Effector CD8-positive, alpha-beta T cell (primary cell): ENCODE measurements at regions not wholly inside any gene's neighbourhood (a gene's known extent, or its start where the extent isn't known, plus 50 kb on each side); places are given as distances from the start of the nearest gene placed in this dataset.

Experiments used
- DNase-seq: peaks from one replicate; lab custom pipeline; 2025; lab: John Stamatoyannopoulos, UW

DNA sequence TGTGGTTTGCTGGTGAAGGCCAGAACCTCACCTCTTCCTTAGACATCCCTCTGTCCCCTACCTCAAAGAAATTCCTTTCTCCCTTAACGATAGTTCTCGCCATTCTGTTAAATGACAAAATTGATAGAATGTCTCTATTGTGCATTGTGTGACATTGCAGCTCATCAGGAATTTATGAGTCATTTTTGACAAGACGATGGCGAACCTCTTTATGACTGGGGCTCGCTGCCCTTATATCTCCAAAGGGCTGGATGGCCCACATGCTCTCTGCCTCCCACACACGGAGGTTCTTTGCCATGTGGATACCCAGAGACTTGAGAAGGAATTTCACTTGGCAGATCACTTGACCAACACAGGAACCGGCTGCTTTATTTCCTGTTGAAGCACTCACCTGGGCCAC, 66.8 kb upstream of the RPS6KA2 start:
- no peak for DNase-seq

DNA sequence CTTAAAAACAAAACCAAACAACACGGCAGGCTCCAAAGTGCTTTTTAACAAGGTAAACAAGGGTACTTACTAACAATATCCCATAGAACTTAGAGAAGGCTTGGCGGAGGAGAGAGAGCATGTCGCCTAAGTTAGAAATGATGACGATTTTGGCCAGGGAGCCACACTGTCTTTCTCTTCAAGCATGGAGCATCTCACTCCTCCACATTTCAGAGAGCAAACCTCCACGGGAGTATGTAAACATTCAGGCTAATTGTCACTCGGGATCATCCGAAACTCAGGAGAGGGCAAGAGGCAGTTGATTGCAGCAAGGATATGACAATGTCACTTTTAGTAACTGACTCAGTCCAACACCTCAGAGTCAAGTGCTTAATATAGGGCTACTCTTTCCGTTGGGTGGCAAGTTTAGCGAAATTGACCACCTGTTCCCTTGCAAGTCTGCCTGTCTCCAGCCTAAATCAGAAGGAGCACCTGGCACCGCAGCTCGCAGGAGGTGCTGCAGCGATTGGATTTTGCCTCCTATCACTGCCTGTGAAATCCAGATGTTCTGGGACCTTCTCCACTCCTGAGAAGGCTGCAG, 65.8 kb upstream of the RPS6KA2 start:
- DNase-seq, result no peak

DNA sequence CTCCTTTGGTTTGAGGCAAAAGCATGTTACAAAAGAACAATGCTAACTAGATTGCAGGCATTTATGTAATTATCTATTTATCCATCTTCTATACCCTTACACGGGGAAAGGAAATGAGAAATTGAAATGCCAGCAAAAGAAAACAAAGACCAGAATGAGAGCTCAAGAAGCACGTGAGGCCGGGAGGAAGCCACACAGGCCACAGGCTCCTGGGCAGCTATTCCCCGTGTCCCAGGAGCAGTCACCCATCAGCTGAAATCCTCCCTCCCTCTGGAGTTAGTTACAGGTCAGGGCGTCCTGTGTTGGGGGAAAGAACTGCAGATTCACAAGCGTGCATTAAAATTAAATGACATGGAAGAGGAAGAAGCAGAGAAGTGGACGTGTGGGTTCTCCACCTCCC, 64.7 kb upstream of the RPS6KA2 start:
- DNase-seq, result no peak

DNA sequence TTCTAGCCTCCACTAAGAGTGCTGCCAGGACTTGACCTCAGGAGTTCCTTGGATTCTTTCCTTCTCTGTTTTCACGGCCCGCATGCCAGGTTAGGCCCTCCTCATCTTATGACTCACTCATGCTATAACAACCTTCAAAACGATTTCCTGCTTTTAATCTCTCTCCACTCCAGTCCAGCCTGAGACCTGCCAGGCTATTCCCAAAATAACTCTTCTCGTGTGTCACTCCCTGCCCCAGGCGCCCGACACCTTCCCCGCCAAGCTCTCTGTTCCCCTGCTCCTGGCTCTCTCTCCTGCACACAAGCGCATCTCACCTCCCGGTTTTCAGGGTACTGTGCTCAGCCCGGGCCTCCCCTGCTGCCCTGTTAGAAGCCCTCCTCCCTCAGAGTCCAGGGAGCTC, 64.1 kb upstream of the RPS6KA2 start:
- no peak for DNase-seq

DNA sequence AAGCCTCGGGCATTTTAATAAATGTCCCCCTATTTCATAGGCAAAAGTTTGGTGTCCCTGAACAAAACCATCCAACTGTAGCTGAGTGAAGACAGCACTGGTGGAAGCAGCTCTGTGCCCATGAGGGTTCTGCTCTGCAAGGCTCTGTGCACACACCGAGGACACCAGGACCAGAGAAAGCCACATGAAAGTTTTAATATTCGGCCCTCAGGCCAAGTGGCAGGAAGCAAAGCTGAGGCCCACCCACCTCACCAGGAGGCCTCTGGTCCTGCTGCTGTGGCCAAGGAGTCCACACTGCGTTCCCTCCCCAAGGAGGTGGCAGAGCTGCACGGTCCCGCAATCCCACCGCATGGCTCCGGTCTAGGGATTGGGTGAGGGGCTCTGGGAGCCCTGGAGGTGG, 62.6 kb upstream of the RPS6KA2 start:
- no peak for DNase-seq

DNA sequence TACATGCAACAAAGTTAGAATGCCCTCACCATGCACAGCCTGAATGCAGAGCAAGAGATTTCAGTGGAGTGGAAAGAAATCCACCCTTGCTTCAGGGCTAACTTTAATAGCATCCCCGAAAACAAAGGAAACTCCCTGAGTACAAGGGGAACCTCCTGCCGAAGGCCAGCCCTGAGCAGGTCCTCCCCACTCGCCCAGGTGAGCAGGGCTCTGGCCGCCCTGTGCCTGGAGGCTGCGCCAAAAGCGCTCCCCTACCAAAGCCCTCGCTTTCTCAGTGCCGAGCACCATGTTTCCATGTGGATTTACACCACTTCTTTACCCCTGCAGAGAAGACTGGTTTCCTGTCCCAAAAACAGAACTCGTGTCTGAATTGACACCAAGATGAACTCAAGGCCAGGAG, 61.9 kb upstream of the RPS6KA2 start:
- DNase-seq, result no peak

DNA sequence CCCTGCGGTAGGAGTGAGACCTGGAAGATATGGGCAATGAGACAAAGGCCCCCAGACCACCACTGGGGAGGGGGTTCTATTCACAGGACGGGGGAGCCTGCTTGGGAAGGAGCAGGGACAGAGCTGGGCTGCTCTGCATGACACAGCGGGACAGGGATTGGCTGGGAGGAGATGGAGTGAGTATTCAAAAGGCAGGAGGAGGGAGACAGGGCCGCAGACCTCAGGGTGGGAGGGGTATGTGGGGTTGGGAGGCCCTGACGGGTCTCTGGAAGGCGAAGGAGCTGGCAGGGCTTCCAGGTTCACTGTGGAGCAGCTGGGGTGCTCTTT, 60.8 kb upstream of the RPS6KA2 start:
- no peak for DNase-seq

DNA sequence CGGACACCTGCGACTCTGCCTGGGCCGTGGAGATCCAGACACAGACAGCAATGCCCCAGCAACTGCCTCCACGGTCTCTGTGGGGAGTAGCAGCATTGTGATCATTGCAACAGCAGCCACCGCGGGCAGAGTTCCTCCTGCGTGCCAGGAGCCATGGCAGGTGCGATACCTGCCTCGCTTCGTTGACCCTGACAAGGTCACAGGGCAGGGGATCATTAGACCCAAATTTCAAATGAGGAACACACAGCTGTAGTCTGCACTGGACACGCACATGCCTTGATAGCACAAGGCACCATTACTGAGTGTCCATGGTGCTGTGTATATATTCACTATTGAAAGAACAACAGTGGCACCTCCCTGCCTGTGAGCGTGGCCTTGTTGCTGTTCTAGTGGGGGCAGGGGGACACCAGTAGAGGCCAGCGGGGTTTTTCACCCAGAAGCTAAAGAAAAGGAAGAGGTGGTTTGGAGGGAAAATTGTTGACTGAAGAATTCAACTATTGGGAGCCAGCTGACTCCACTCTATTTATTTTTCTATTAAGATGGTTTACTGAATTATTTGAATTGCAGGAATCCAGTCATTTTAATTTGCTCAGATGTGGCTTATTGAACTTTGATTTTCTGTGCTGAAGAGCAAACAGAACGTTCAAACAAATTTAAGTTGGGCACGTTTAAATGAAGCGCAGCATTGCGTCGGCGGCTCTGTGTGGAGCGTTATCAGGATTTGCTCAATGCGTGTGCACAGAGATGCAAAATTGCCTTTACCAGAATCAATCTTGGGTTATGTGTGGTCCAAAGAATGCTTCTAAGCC, 60.2 kb upstream of the RPS6KA2 start:
- DNase-seq, result no peak

DNA sequence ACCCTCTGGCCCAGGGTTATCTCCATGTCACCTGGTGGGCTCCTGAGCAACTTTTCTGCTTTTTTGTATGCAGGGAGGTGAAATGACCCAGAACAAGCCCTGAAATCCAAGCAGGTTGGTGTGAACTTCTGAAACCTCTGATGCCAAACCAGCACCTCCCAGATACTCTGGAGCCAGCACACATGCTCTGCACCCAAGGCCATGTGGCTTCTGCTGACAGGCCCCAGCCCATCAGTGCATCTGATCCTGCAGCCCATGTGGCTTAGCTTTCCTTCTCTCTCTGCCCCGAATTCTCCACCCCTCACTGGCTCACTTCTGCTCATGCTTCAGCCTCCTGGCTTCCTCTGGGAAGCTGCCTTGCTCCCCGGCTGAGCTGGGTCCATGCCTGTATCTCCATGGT, 59.3 kb upstream of the RPS6KA2 start:
- no peak for DNase-seq

DNA sequence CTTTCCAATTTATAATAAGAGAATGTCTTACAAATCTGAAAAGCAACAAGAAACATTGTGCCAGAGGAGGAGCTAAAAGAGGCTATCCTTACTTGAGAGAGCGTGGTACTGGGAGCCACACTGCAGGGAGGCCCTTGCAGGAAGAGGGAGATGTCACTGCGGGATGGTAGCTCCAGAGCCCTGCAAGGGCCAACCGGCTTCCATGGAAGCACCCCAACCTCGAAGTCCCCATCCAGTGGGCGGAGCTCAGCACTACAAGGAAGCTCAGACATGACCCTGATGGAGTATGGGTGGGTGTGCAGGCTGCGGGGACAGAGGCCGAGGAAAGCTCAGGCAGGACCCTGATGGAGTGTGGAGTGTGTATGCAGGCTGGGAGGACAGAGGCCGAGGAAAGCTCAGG, 57.8 kb upstream of the RPS6KA2 start:
- DNase-seq, result no peak

DNA sequence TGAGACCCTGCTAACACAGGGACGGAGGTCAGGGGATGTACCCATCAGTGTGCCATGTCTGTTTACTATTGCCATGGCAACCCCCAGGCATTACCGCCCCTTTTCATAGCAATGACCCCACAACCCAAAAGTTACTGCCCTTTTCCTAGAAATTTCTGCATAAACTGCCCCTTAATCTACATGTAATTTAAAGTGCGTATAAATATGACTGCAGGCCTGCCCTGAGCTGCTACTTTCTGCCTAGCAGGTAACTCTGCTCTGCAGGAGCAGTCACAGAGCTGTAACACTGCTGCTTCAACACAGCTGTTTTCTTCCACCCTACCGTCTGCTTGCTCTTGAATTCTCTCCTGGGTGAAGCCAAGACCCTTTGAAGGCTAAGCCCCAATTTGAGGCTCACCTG, 57.1 kb upstream of the RPS6KA2 start:
- no peak for DNase-seq

DNA sequence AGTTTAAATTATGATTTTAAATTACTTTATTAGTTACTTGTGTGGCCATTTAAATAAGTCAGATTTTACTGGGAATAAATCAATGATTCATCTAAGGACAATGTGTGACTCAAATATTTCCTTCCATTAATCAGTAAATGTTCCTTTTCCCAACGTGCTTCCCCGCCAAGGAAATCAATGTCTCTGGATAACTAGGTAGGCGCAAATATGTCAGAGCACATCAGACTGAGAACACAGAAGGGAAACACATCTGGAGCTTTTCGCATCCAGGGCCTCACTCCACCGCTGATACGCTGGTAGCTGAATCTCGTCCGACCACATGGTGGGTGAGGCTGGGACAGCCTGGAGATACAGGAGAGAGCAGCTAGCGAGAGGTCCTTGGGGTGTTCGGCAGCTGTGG, 56.4 kb upstream of the RPS6KA2 start:
- no peak for DNase-seq

DNA sequence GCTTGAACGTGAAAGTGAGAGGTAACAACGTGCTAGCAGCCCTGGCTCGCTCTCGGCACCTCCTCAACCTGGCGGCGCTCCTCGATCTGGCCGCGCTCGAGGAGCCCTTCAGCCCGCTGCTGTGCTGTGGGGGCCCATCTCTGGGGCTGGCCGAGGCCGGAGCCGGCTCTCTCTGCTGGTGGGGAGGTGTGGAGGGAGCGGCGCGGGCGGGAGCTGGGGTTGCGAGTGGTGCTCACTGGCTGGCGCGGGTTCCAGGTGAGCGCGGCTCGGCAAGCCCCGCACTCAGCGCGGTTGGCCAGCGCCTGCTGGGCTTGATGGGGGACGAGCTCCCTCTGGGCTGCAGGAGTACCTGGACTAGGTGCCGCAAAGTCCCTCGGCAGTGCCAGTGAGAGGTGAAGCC, 52.5 kb upstream of the RPS6KA2 start:
- no peak for DNase-seq

DNA sequence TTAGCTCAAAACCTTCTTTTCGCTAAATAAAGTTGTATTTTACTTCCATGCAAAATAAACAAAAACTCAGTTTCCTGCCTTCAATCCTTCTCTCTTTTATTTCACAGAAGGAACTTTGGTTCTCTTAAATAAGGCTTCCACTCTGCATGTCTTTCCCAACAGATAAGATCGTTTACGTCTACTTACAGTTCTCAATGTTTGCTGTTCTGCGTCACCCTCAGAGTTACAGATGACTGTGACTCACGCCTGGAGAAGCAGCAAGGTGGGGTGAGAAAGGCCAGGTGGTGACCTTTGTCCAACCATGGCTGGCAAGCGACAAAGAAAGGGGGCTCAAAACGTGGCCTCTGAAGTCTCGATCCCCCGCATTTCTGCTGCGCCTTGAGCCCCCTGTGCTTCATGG, 51.4 kb upstream of the RPS6KA2 start:
- DNase-seq, result no peak

DNA sequence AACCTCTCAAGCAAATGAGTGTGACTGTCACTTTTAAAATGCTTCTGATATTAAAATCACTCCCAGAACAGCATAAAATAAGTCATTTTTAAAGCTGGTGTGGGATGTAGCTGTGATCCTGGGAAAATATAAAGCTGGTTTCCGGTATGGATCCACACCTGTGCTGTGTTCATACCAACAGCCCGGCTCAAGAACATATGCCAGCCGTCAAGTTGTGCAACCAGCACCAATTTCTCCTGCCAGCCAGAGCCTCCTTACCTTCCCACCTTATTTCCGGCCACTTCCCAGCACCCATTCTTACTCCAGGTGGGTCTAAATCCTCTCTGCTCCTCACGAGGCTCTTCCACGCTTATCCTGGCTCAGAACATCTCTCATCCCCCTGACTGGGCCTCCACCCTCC, 50.9 kb upstream of the RPS6KA2 start:
- no peak for DNase-seq
